ENCODE measurements at regions not wholly inside any gene's neighbourhood (a gene's known extent, or its start where the extent isn't known, plus 50 kb on each side); places are given as distances from the start of the nearest gene placed in this dataset.
"Not testable (repeated sequence)": the region's sequence is repeated elsewhere in the genome, so short reads cannot be mapped to it uniquely, and the experiment has no call there.

- no peaks in the 10 kb centered on the region for H3K9me1 ChIP-seq (replicated peaks; ENCODE audit: control insufficient read depth, extremely low read depth, insufficient read depth, low read length)
- TF ChIP-seq MYC (IDR thresholded peaks at IDR 0.05; ENCODE audit: low read depth, low read length) (no peak), JUN (IDR thresholded peaks at IDR 0.05; ENCODE audit: borderline replicate concordance, insufficient read depth, insufficient read length, low read depth) (no peak), EZH2 (IDR thresholded peaks at IDR 0.05; ENCODE audit: borderline replicate concordance, low read depth, low read length, severe bottlenecking) (no peak), GATA2 (IDR thresholded peaks at IDR 0.05; ENCODE audit: insufficient read depth, insufficient read length, low read depth, low read length) (no peak)
Observed at GRCh38 chr3:87828046-87828445, 230.8 kb downstream of the CGGBP1 start.

GRCh38 chr3:87822563-87822962 lies 236.2 kb downstream of the CGGBP1 start:
- no TSS peak for BruUV-seq (replicated peaks)
- CTCF ChIA-PET = no interaction called here

More at GRCh38 chr3:87828046-87828445, 230.8 kb downstream of the CGGBP1 start:
- Histone ChIP-seq H3K4me1 (ENCODE audit: control insufficient read depth, extremely low read depth, insufficient read depth, low read length) (no peaks in the 10 kb centered on the region), H3K36me3 (ENCODE audit: control insufficient read depth in 2 of 2, extremely low read depth in 1 of 2, insufficient read depth in 2 of 2, low read length in 2 of 2) (no peaks in the 10 kb centered on the region), H4K20me1 (replicated peaks; ENCODE audit: control insufficient read depth, extremely low read depth, insufficient read depth, low read length) (no peaks in the 10 kb centered on the region), H3K9ac (replicated peaks; ENCODE audit: extremely low read depth, insufficient read depth, low read length) (no peak overlapping the region), H3K27me3 (ENCODE audit: control insufficient read depth in 2 of 2, insufficient read depth in 2 of 2, low read length in 2 of 2) (no peaks in the 10 kb centered on the region), H3K4me2 (ENCODE audit: insufficient read depth, low read length) (no peak overlapping the region), H3K27ac (ENCODE audit: insufficient read depth, low read depth, low read length) (no peak overlapping the region), H3K4me3 (replicated peaks in 1 of 3; ENCODE audit: insufficient read depth in 1 of 3, low read depth in 1 of 3, low read length in 3 of 3) (no peak overlapping the region), H3K79me2 (ENCODE audit: control insufficient read depth, insufficient read depth, low read length) (no peaks in the 10 kb centered on the region), H3K9me3 (replicated peaks; ENCODE audit: control insufficient read depth, insufficient read depth, low read length) (no peaks in the 10 kb centered on the region), H2AFZ (ENCODE audit: low read depth, low read length) (no peak overlapping the region)
- DNase-seq (ENCODE audit: low read depth, low spot score) (no peak), FAIRE-seq (no peak)
- no TSS peak for BruUV-seq (replicated peaks)
- ChIA-PET POLR2A (no interaction called here), CTCF (no interaction called here)
- dilution Hi-C loops (cut with MboI; ENCODE audit: extremely low pct_ligation_motif_present, low sequenced_read_pairs) (no loop called here), intact Hi-C loops (cut with micrococcal nuclease) (no loop called here)

GRCh38 chr3:87813503-87813902 lies 245.3 kb downstream of the CGGBP1 start:
- H3K79me2 ChIP-seq (ENCODE audit: control insufficient read depth, insufficient read depth, low read length); H3K9me3 ChIP-seq (replicated peaks; ENCODE audit: control insufficient read depth, insufficient read depth, low read length); BruUV-seq (replicated peaks); CTCF ChIA-PET; intact Hi-C loops (cut with micrococcal nuclease); H4K20me1 ChIP-seq (replicated peaks; ENCODE audit: control insufficient read depth, extremely low read depth, insufficient read depth, low read length); H3K4me3 ChIP-seq (replicated peaks in 1 of 3; ENCODE audit: insufficient read depth in 1 of 3, low read depth in 1 of 3, low read length in 3 of 3); H3K27me3 ChIP-seq (ENCODE audit: control insufficient read depth in 2 of 2, insufficient read depth in 2 of 2, low read length in 2 of 2); FAIRE-seq; DNase-seq (ENCODE audit: low read depth, low spot score); H3K9me1 ChIP-seq (replicated peaks; ENCODE audit: control insufficient read depth, extremely low read depth, insufficient read depth, low read length); H3K9ac ChIP-seq (replicated peaks; ENCODE audit: extremely low read depth, insufficient read depth, low read length); POLR2A ChIA-PET; dilution Hi-C loops (cut with MboI; ENCODE audit: extremely low pct_ligation_motif_present, low sequenced_read_pairs); H3K27ac ChIP-seq (ENCODE audit: insufficient read depth, low read depth, low read length); H2AFZ ChIP-seq (ENCODE audit: low read depth, low read length); H3K4me2 ChIP-seq (ENCODE audit: insufficient read depth, low read length); H3K36me3 ChIP-seq (ENCODE audit: control insufficient read depth in 2 of 2, extremely low read depth in 1 of 2, insufficient read depth in 2 of 2, low read length in 2 of 2): not testable (repeated sequence)
- peaks cover 16% of the 10 kb centered on the region for H3K4me1 ChIP-seq (ENCODE audit: control insufficient read depth, extremely low read depth, insufficient read depth, low read length)

More at GRCh38 chr3:87822563-87822962, 236.2 kb downstream of the CGGBP1 start:
- Histone ChIP-seq H3K4me1 (ENCODE audit: control insufficient read depth, extremely low read depth, insufficient read depth, low read length) (no peaks in the 10 kb centered on the region), H3K27me3 (ENCODE audit: control insufficient read depth in 2 of 2, insufficient read depth in 2 of 2, low read length in 2 of 2) (no peaks in the 10 kb centered on the region), H3K9ac (replicated peaks; ENCODE audit: extremely low read depth, insufficient read depth, low read length) (no peak overlapping the region), H3K79me2 (ENCODE audit: control insufficient read depth, insufficient read depth, low read length) (no peaks in the 10 kb centered on the region), H3K36me3 (ENCODE audit: control insufficient read depth in 2 of 2, extremely low read depth in 1 of 2, insufficient read depth in 2 of 2, low read length in 2 of 2) (no peaks in the 10 kb centered on the region), H3K4me2 (ENCODE audit: insufficient read depth, low read length) (no peak overlapping the region), H3K4me3 (replicated peaks in 1 of 3; ENCODE audit: insufficient read depth in 1 of 3, low read depth in 1 of 3, low read length in 3 of 3) (no peak overlapping the region), H3K9me3 (replicated peaks; ENCODE audit: control insufficient read depth, insufficient read depth, low read length) (no peaks in the 10 kb centered on the region), H2AFZ (ENCODE audit: low read depth, low read length) (no peak overlapping the region), H3K27ac (ENCODE audit: insufficient read depth, low read depth, low read length) (no peak overlapping the region), H4K20me1 (replicated peaks; ENCODE audit: control insufficient read depth, extremely low read depth, insufficient read depth, low read length) (no peaks in the 10 kb centered on the region), H3K9me1 (replicated peaks; ENCODE audit: control insufficient read depth, extremely low read depth, insufficient read depth, low read length) (no peaks in the 10 kb centered on the region)
- intact Hi-C loops (cut with micrococcal nuclease) = no loop called here
- FAIRE-seq = no peak
- TF ChIP-seq JUN (IDR thresholded peaks at IDR 0.05; ENCODE audit: borderline replicate concordance, insufficient read depth, insufficient read length, low read depth) = no peak
- dilution Hi-C loops (cut with MboI; ENCODE audit: extremely low pct_ligation_motif_present, low sequenced_read_pairs) = no loop called here
- no peak for DNase-seq (ENCODE audit: low read depth, low spot score)
- POLR2A ChIA-PET = no interaction called here
